ENCODE measurements at regions not wholly inside any gene's neighbourhood (a gene's known extent, or its start where the extent isn't known, plus 50 kb on each side); places are given as distances from the start of the nearest gene placed in this dataset.

DNA sequence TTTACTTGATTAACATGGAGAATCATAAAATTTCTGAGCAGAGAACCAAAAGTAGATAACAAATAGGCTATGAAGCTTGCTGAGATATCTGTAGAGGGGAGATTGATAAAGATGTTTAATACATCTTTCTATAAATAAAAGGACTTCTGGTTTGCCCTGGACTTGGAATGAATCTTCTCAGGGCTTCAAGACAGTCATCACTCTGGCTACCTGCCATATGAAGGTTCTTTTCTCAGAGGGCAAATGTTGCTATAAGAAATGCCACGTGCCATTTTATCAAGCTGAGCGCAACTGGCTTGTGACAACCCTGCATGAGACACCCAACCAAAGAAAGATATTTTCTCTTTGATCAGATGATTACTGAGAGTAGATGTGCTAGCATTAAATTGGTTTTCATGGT is 192.5 kb downstream of the WNT5A start:
- DNase-seq (ENCODE audit: extremely low read depth, low read depth): no peak
- TF ChIP-seq, protein P1, sequence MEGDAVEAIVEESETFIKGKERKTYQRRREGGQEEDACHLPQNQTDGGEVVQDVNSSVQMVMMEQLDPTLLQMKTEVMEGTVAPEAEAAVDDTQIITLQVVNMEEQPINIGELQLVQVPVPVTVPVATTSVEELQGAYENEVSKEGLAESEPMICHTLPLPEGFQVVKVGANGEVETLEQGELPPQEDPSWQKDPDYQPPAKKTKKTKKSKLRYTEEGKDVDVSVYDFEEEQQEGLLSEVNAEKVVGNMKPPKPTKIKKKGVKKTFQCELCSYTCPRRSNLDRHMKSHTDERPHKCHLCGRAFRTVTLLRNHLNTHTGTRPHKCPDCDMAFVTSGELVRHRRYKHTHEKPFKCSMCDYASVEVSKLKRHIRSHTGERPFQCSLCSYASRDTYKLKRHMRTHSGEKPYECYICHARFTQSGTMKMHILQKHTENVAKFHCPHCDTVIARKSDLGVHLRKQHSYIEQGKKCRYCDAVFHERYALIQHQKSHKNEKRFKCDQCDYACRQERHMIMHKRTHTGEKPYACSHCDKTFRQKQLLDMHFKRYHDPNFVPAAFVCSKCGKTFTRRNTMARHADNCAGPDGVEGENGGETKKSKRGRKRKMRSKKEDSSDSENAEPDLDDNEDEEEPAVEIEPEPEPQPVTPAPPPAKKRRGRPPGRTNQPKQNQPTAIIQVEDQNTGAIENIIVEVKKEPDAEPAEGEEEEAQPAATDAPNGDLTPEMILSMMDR (IDR thresholded peaks at IDR 0.05; ENCODE audit: low read depth, low read length, missing control alignments): no peak
- no peak overlapping the region for H3K4me3 ChIP-seq (replicated peaks; ENCODE audit: low read depth, low read length)

DNA sequence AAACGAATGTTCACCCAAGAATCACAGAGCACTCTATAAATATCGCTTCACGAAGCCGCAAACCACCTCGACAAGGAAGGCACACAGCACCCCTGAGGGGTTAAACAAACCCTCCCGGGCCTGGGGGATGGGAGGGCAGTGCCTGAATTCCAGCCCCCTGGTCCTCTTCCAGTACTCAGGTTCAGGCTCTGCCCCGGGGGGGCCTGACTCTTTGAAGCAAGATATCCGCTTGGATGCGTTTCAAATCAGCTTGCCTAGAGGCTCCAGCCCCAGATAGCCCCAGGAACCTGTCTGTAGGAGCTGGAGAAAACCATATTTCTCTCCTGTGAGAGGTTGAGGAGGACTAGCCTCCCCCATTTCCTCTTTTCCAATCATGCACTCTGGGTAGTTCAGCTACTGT is 194.7 kb downstream of the WNT5A start:
- no peak overlapping the region for H3K4me3 ChIP-seq (replicated peaks; ENCODE audit: low read depth, low read length)
- TF ChIP-seq, protein P1 (IDR thresholded peaks at IDR 0.05; ENCODE audit: low read depth, low read length, missing control alignments): no peak
- DNase-seq (ENCODE audit: extremely low read depth, low read depth): no peak

- TF ChIP-seq, protein P1 (IDR thresholded peaks at IDR 0.05; ENCODE audit: low read depth, low read length, missing control alignments): no peak
- H3K4me3 ChIP-seq (replicated peaks; ENCODE audit: low read depth, low read length): no peak overlapping the region
- DNase-seq (ENCODE audit: extremely low read depth, low read depth): no peak
These were observed 198.4 kb downstream of the WNT5A start for GRCh38 chr3:55288657-55289056.

DNA sequence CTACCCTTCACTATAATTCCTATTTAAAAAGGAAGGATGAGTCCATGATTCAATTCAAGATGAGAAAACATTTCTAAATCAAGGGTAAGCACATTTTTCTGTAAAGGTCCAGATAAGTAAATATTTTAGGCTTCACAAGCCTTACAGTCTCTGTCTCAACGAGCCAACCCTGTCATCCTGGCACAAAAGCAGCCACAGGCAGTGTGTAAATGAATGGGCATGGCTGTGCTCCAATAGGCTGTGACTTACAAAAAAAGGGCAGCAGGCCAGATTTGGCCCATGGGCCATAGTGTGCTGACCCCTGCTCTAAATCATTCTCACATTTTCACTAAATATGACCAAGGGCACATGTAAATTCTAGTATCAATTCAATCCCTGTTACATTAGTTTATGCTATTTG is 200.4 kb downstream of the WNT5A start:
- no peak overlapping the region for H3K4me3 ChIP-seq (replicated peaks; ENCODE audit: low read depth, low read length)
- TF ChIP-seq, protein P1 (IDR thresholded peaks at IDR 0.05; ENCODE audit: low read depth, low read length, missing control alignments): no peak
- no peak for DNase-seq (ENCODE audit: extremely low read depth, low read depth)

DNA sequence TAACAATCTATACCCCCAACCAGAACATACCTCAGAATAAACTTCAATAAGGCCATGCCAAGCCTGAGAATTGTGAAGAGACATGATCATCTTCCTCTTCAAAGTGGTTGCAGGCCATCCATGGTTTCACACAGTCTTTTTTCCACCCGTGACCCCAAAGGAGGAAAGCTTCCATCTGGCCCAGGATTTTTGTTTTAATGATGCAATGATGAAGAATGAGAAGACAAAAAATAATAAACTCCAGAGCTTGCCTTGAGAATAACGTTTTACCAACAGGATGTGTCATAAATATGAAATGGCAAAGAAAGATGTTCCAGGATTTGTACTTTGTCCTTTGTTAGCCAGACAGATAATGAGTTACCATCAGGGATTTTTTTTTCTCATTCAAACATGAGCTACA is 201.9 kb downstream of the WNT5A start:
- no peak overlapping the region for H3K4me3 ChIP-seq (replicated peaks; ENCODE audit: low read depth, low read length)
- TF ChIP-seq, protein P1 (IDR thresholded peaks at IDR 0.05; ENCODE audit: low read depth, low read length, missing control alignments): no peak
- no peak for DNase-seq (ENCODE audit: extremely low read depth, low read depth)

DNA sequence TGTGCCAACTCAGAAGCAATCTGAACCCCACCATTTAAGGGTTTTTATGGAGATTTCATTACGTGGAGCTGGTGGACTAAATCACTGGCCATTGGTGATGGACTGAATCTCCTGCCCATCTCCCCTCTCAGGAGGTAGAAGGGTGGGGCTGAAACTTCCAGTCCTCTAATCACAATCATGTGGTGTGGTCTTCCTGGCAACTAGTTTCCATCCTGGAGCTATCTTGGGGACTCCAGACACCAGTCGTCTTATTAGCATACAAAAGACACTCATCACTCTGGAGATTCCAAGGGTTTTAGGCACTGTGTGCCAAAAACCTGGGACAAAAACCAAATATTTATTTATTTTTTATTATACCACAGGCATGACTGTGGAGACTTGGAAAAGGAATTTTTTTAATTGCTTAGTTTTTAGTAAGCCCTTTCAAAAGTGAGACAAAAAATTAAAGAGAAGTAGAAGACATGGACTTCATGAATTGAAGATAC is 203.6 kb downstream of the WNT5A start:
- no peak overlapping the region for H3K4me3 ChIP-seq (replicated peaks; ENCODE audit: low read depth, low read length)
- TF ChIP-seq, protein P1 (IDR thresholded peaks at IDR 0.05; ENCODE audit: low read depth, low read length, missing control alignments): no peak
- DNase-seq (ENCODE audit: extremely low read depth, low read depth): no peak

GRCh38 chr3:55282994-55283393 is 204.1 kb downstream of the WNT5A start:
- DNase-seq (ENCODE audit: extremely low read depth, low read depth): no peak
- TF ChIP-seq, protein P1 (IDR thresholded peaks at IDR 0.05; ENCODE audit: low read depth, low read length, missing control alignments): no peak
- H3K4me3 ChIP-seq (replicated peaks; ENCODE audit: low read depth, low read length): no peak overlapping the region
